Kidney epithelial cell (primary cell): ENCODE measurements at regions not wholly inside any gene's neighbourhood (a gene's known extent, or its start where the extent isn't known, plus 50 kb on each side); places are given as distances from the start of the nearest gene placed in this dataset.

Source experiments
- DNase-seq: peaks from one replicate; pipeline ENCODE4 v3.0.0-alpha.2; 2010; ENCODE audit warnings: low read depth
- H3K27me3 ChIP-seq: 2 replicates; pipeline ENCODE4 v1.6.0; 2011; ENCODE audit warnings: low read length; ENCODE audit not compliant: control insufficient read depth, insufficient read depth
- H3K36me3 ChIP-seq: 2 replicates; pipeline ENCODE4 v1.5.1; 2011; ENCODE audit warnings: low read length; ENCODE audit not compliant: control insufficient read depth, insufficient read depth
- H3K4me3 ChIP-seq: 2 replicates; pipeline ENCODE4 v1.5.1; 2011; ENCODE audit warnings: low read depth, mild to moderate bottlenecking, control low read depth, low read length
- TF ChIP-seq, protein P1 (sequence below): IDR thresholded peaks from 2 replicates; pipeline ENCODE4 v1.5.1; 2011; ENCODE audit warnings: mild to moderate bottlenecking, moderate library complexity, low read length, control low read depth, inconsistent platforms; ENCODE audit not compliant: insufficient read depth, poor library complexity, severe bottlenecking

DNA sequence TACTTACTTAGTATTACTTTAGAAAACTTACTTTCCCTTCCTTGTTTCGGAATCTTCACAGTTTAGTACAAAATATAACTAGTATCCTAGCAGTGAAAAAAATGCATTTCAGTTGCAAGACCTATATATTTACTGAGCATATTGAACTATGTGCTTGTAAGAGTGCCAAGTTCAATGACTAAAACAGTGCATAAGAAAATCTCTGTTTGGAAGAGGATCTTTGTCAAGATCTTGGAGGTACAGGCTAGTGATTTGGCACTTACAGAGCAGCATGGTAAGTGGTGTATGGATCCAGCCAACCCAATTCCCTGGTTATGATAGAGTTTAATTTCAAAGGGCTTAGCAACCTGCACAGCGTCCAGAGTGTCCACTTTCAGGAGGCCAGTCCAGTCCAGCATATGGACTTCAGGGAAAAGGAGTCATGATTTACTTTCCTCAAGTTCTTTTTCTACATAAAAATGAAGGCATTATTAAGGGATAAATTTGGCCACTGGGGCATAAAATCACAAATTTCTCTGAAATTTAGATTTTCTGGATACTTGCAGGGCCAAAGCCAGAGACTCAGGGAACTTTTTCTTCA lies 625.8 kb upstream of the BCHE start:
- TF ChIP-seq, protein P1, sequence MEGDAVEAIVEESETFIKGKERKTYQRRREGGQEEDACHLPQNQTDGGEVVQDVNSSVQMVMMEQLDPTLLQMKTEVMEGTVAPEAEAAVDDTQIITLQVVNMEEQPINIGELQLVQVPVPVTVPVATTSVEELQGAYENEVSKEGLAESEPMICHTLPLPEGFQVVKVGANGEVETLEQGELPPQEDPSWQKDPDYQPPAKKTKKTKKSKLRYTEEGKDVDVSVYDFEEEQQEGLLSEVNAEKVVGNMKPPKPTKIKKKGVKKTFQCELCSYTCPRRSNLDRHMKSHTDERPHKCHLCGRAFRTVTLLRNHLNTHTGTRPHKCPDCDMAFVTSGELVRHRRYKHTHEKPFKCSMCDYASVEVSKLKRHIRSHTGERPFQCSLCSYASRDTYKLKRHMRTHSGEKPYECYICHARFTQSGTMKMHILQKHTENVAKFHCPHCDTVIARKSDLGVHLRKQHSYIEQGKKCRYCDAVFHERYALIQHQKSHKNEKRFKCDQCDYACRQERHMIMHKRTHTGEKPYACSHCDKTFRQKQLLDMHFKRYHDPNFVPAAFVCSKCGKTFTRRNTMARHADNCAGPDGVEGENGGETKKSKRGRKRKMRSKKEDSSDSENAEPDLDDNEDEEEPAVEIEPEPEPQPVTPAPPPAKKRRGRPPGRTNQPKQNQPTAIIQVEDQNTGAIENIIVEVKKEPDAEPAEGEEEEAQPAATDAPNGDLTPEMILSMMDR: no peak
- Histone ChIP-seq H3K27me3 (no peaks in the 10 kb centered on the region), H3K4me3 (no peak overlapping the region), H3K36me3 (no peaks in the 10 kb centered on the region)
- no peak for DNase-seq

DNA sequence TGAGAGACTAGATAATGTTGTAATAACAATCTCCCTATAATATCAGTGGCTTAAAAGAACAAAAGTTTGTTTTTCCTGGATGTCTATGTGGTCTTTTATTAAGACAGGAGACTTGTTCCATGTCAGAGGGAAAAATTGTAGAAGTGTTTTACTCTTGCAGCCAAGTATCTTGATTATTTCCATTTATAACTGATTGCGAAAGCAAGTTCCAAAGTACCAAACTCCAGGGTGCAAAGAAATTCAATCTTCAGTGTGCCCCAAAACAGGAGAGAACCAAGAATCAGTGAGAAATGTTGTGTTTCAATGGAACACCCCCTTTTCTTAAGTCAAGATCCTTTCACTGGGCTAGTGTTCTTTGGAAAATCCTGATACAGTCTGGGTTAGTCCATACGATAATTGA lies 624.4 kb upstream of the BCHE start:
- TF ChIP-seq, protein P1: no peak
- Histone ChIP-seq H3K36me3 (no peaks in the 10 kb centered on the region), H3K4me3 (no peak overlapping the region), H3K27me3 (no peaks in the 10 kb centered on the region)
- no peak for DNase-seq

DNA sequence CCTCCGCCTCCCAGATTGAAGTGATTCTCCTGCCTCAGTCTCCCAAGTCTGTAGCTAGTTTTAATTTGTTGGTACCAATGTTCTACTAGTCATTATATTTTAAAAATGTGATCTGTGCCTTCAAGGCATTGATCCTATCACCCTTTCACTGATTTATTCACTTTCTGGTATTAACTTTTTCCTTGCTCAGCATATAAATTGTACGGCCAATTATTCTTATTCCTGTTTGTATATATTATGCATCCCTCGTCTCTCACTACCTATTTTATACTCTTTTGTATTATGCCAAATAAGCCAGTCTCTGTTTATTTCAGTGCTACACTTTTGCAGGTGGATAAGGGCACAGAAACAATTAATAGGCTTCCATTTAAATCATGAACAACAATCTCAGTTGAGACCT lies 620.2 kb upstream of the BCHE start:
- H3K36me3 ChIP-seq: no peaks in the 10 kb centered on the region
- no peak overlapping the region for H3K4me3 ChIP-seq
- TF ChIP-seq, protein P1: no peak
- H3K27me3 ChIP-seq: no peaks in the 10 kb centered on the region
- no peak for DNase-seq

DNA sequence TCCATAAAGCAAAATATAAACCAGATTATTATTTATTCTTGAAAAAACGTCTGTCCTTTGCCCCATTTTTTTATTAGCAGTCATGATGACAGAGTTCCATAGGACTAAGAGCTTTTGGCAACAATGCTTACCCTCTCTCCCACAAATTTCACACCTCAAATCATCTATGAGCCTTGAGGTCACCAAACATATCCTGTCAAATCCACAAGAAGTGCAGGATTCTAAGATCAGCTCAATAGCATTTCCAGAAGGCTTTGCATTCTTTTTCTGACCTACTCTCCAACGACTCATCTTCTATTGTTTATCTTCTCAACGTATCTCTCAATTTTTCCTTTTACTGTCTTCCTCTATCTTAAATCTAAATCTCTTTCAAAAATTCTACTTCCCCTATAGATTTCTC lies 619.1 kb upstream of the BCHE start:
- no peaks in the 10 kb centered on the region for H3K36me3 ChIP-seq
- DNase-seq: no peak
- H3K4me3 ChIP-seq: no peak overlapping the region
- TF ChIP-seq, protein P1: no peak
- H3K27me3 ChIP-seq: no peaks in the 10 kb centered on the region

DNA sequence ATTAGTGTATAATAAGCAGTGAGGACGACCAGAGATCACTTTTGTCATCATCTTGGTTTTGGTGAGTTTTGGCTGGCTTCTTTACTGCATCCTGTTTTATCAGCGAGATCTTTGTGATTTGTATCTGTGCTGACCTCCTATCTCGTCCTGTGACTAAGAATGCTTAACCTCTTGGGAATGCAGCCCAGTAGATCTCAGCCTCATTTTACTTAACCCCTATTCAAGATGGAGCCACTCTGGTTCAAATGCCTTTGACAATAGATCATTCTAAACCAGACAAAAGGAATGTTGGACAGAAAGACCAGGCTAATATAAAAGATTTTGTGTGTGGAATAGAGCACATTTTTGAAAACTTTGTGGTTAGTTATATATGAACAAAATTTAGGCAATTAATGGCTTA lies 618.5 kb upstream of the BCHE start:
- Histone ChIP-seq H3K27me3 (no peaks in the 10 kb centered on the region), H3K36me3 (no peaks in the 10 kb centered on the region), H3K4me3 (no peak overlapping the region)
- no peak for DNase-seq
- TF ChIP-seq, protein P1: no peak

DNA sequence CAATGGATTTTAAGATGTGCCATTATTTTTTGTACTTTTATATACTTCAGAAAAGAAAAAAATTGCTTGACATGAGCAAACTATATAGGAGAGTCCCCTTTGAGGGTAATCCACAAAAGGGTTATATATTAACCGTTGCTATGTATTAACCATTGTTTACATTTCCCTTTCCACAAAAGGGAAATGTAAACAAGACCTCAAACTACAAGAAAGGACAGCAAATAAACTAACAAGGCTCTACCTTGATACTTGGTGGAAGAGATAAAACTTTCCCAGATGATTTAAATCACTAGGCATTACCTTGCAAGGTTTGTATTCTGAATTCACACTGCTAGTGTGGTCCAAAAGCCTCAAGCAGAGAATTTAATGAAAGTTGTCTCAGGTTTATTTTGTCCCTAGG lies 616.3 kb upstream of the BCHE start:
- DNase-seq: no peak
- H3K36me3 ChIP-seq: no peaks in the 10 kb centered on the region
- no peak overlapping the region for H3K4me3 ChIP-seq
- TF ChIP-seq, protein P1: no peak
- H3K27me3 ChIP-seq: no peaks in the 10 kb centered on the region
